CD4-positive, alpha-beta T cell (primary cell): ENCODE measurements at regions not wholly inside any gene's neighbourhood (a gene's known extent, or its start where the extent isn't known, plus 50 kb on each side); places are given as distances from the start of the nearest gene placed in this dataset.

Experiments used
- ATAC-seq: fragments of 200-7000 bp; cut with Tn5 transposase; one replicate; pipeline ENCODE4 v1.10.0; 2022; ENCODE audit warnings: mild to moderate bottlenecking; ENCODE audit not compliant: poor library complexity
- CTCF ChIA-PET: fragments of 350-600 bp; sonication (Branson Sonifier 250); formaldehyde crosslinking; loops from one replicate; lab custom pipeline; 2021; ENCODE audit warnings: antibody characterized with exemption, inconsistent platforms; lab: Charles Lee
- POLR2A ChIA-PET: fragments of 350-600 bp; sonication (Branson Sonifier 250); formaldehyde crosslinking; loops from one replicate; lab custom pipeline; 2021; ENCODE audit warnings: antibody characterized with exemption, inconsistent platforms; lab: Charles Lee
- DNase-seq, 14 experiments: peaks; one replicate each; pipeline ENCODE4 v3.0.0-alpha.2; 2013 to 2020; ENCODE audit warnings: mixed read lengths in 2 of 14
- H3K27ac ChIP-seq, 2 donors: one replicate each; pipeline versions ENCODE4 v1.5.1 to v1.7.0; 2013; ENCODE audit warnings: low read length in 2 of 2, low read depth in 1 of 2, mild to moderate bottlenecking in 1 of 2
- H3K27me3 ChIP-seq, 2 experiments: 1 replicate in 1 of 2; 2 replicates in 1 of 2; pipeline versions ENCODE4 v1.6.1 to v1.7.0; 2013; ENCODE audit warnings: low read length in 2 of 2, control low read depth in 1 of 2, mild to moderate bottlenecking in 1 of 2, moderate library complexity in 1 of 2; ENCODE audit not compliant: insufficient read depth in 2 of 2, control insufficient read depth in 1 of 2
- H3K36me3 ChIP-seq: one replicate; pipeline ENCODE4 v1.6.1; 2013; ENCODE audit warnings: low read length, control low read depth; ENCODE audit not compliant: insufficient read depth
- H3K4me1 ChIP-seq: one replicate; pipeline ENCODE4 v1.6.1; 2013; ENCODE audit warnings: low read length, control low read depth; ENCODE audit not compliant: insufficient read depth
- H3K4me3 ChIP-seq: one replicate; pipeline ENCODE4 v1.5.1; 2013; ENCODE audit warnings: mild to moderate bottlenecking, low read length, moderate library complexity
- H3K9me3 ChIP-seq, 2 experiments: 1 replicate in 1 of 2; 2 replicates in 1 of 2; pipeline versions ENCODE4 v1.6.1 to v1.7.0; 2013; ENCODE audit warnings: low read length in 2 of 2, mild to moderate bottlenecking in 2 of 2, control low read depth in 1 of 2, moderate library complexity in 1 of 2; ENCODE audit not compliant: control insufficient read depth in 1 of 2, insufficient read depth in 1 of 2
- H3K27ac Mint-ChIP-seq: one replicate; pipeline ENCODE4 v1.8.0; 2020; ENCODE audit warnings: mixed read lengths
- H3K27me3 Mint-ChIP-seq: one replicate; pipeline ENCODE4 v1.8.0; 2021; ENCODE audit warnings: mixed read lengths
- H3K36me3 Mint-ChIP-seq: one replicate; pipeline ENCODE4 v1.8.0; 2021; ENCODE audit warnings: low read depth, mixed read lengths
- H3K4me1 Mint-ChIP-seq: one replicate; pipeline ENCODE4 v1.8.0; 2021; ENCODE audit warnings: low read depth, mixed read lengths
- H3K4me3 Mint-ChIP-seq: one replicate; pipeline ENCODE4 v1.8.0; 2020; ENCODE audit warnings: mild to moderate bottlenecking, mixed read lengths
- H3K9me3 Mint-ChIP-seq: one replicate; pipeline ENCODE4 v1.8.0; 2020; ENCODE audit warnings: mixed read lengths
- CTCF ChIP-seq: fragments of 200-600 bp; IDR thresholded peaks from one replicate; pipeline ENCODE4 v1.8.0; 2022; ENCODE audit warnings: antibody characterized with exemption, mild to moderate bottlenecking
- intact Hi-C, 2 experiments: fragments of 100-400 bp; cut with DNase I in 1 of 2; cut with micrococcal nuclease in 1 of 2; formaldehyde crosslinking; loops; one replicate each; pipeline versions ENCODE4 v1.15.1 to v1.9.0; 2023 to 2025; cut with DNase I, micrococcal nuclease

GRCh38 chr5:72009280-72009679 is 98.0 kb upstream of the MAP1B start:
- intact Hi-C loops = no loop called here
- no peaks in the 10 kb centered on the region for H3K27me3 ChIP-seq
- no peaks in the 10 kb centered on the region for H3K4me1 Mint-ChIP-seq
- no peaks in the 10 kb centered on the region for H3K9me3 ChIP-seq
- no peaks in the 10 kb centered on the region for H3K36me3 ChIP-seq
- no peak overlapping the region for H3K4me3 ChIP-seq
- no peaks in the 10 kb centered on the region for H3K9me3 Mint-ChIP-seq
- no peaks in the 10 kb centered on the region for H3K4me1 ChIP-seq
- ATAC-seq (no peak), DNase-seq (no peak)
- no peak overlapping the region for H3K4me3 Mint-ChIP-seq
- H3K27ac ChIP-seq = no peak overlapping the region
- no peak overlapping the region for H3K27ac Mint-ChIP-seq
- H3K27me3 Mint-ChIP-seq = peaks cover 46% of the 10 kb centered on the region
- no peak for TF ChIP-seq CTCF
- no peaks in the 10 kb centered on the region for H3K36me3 Mint-ChIP-seq
- ChIA-PET POLR2A (no interaction called here), CTCF (interaction anchor here (1.5 kb wide), 1 partner anchor 9 kb away, joined by 6 read pairs; no protein-coding TSS in a partner anchor)

DNA sequence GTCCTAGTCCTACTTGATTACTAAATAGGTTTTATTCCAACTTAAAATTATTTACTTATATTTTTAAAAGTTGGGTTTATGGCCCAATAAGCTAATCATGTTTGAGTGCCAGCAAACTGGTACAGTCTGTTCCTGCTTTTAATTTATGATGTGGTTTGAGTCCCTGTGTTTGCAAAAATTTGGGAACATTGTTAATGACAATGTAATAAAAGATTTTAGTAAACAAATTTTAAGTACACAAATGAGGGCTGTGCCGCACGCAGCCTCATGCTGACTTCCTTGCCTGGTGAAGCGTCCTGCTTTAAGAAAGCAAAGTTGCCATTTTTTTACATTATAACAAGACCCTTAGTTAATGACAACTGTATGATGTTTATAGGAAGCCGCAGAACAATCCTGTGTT is 96.8 kb upstream of the MAP1B start:
- no peak for ATAC-seq
- no peak overlapping the region for H3K27ac ChIP-seq
- intact Hi-C loops = no loop called here
- no peaks in the 10 kb centered on the region for H3K36me3 ChIP-seq
- peaks cover 38% of the 10 kb centered on the region for H3K27me3 Mint-ChIP-seq
- H3K9me3 ChIP-seq = no peaks in the 10 kb centered on the region
- no peak overlapping the region for H3K27ac Mint-ChIP-seq
- ChIA-PET CTCF (no interaction called here), POLR2A (no interaction called here)
- TF ChIP-seq CTCF = no peak
- H3K27me3 ChIP-seq = no peaks in the 10 kb centered on the region
- no peak for DNase-seq
- no peak overlapping the region for H3K4me3 ChIP-seq
- H3K4me3 Mint-ChIP-seq = no peak overlapping the region
- no peaks in the 10 kb centered on the region for H3K9me3 Mint-ChIP-seq
- H3K4me1 Mint-ChIP-seq = no peaks in the 10 kb centered on the region
- H3K4me1 ChIP-seq = no peaks in the 10 kb centered on the region
- no peaks in the 10 kb centered on the region for H3K36me3 Mint-ChIP-seq

- Histone ChIP-seq H3K27me3 (no peaks in the 10 kb centered on the region), H3K27ac (no peak overlapping the region), H3K4me1 (no peaks in the 10 kb centered on the region), H3K36me3 (no peaks in the 10 kb centered on the region), H3K9me3 (no peaks in the 10 kb centered on the region), H3K4me3 (no peak overlapping the region)
- H3K36me3 Mint-ChIP-seq = no peaks in the 10 kb centered on the region
- DNase-seq = no peak
- ATAC-seq = no peak
- peaks cover 30% of the 10 kb centered on the region for H3K27me3 Mint-ChIP-seq
- intact Hi-C loops = no loop called here
- TF ChIP-seq CTCF = no peak
- no peak overlapping the region for H3K4me3 Mint-ChIP-seq
- H3K27ac Mint-ChIP-seq = no peak overlapping the region
- ChIA-PET CTCF (no interaction called here), POLR2A (no interaction called here)
- no peaks in the 10 kb centered on the region for H3K4me1 Mint-ChIP-seq
- no peaks in the 10 kb centered on the region for H3K9me3 Mint-ChIP-seq
Measured at GRCh38 chr5:72012906-72013305, 94.4 kb upstream of the MAP1B start.
